CD4-positive, alpha-beta T cell treated with Interleukin-1 beta for 1 hour (primary cell): ENCODE measurements at regions not wholly inside any gene's neighbourhood (a gene's known extent, or its start where the extent isn't known, plus 50 kb on each side); places are given as distances from the start of the nearest gene placed in this dataset.
"Not testable (repeated sequence)": the region's sequence is repeated elsewhere in the genome, so short reads cannot be mapped to it uniquely, and the experiment has no call there.

Experiments
- DNase-seq, 2 donors: peaks; one replicate each; pipeline ENCODE4 v3.0.0-alpha.2; 2020 to 2022

DNA sequence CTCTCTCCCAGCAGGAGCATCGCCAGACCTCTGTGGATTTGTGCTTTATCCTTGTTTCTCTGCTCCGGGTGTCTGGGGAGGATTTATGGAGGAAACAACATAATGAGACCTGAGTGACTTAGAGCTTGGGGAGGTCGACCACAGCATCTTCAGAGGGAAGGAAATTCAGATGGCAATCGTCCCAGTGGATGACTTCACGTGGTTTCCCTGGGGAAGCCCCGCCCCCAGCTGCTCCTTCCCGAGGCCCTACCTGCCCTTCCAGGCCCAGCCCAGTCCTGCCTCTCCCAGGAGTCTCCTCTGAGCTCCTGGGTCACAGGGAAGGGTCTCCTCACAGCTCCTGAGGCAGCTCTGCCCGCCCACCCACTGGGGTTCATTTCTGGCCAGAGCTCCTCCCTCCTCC lies 430.3 kb upstream of the SULF2 start:
- DNase-seq, result no peak

DNA sequence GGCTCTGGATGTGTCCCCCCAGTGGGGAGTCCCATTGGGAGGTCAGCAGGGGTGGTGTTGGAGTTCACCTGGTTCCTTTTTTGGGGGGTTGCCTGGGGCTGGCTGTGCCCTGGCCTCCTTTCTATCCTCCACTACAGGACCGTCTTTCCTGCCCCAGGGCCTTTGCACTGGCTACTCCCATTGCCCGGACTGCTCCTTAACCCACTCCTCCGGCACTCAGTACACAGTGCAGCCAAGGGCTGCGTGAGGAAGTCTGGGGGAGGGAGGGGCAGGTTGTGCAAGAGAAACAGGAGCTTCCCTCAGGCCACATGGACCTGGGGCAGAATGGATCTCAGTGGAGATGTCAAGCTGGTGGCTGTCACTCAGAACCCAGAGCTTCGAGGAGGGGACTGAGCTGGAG lies 429.3 kb upstream of the SULF2 start:
- DNase-seq, result no peak

DNA sequence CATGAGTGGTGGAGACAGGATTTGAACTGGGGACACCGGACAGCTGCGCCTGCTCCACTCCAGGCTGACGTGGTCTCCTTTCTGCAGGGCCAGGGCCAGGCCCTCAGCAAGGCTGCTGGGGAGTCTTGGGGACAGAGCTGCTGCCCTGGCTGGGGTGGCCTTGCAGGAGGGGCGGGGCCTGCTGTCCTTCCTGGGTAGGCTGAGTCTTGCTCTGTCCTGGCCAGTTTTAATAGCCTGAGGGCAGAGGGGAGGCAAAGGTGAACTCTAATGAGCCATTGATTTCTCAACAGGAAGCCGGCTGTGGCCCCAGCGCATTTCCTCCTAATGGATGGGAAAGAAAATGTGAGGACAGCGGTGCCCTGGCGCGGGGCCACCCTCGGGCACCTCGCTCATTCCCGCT lies 428.4 kb upstream of the SULF2 start:
- DNase-seq, result not testable (repeated sequence)

GRCh38 chr20:48212806-48213509 lies 427.7 kb upstream of the SULF2 start:
- no peak for DNase-seq

DNA sequence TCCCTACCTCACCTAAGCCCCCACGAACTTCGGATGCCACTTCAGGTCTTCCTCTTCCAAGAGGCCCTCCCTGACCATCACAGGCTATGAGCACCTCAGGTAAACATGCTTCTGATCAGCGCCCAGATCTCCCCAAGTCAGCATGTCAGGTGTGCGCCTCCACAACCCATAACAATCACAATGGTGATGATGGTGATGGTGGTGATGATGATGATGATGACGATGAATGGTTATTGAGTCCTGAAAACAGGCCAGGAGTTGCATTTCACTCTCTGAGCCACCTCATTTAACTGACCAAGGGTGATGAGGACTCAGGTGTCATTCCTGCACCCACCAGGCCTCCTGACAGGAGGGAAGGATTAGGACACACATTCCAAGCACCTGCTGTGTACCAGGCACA lies 426.6 kb upstream of the SULF2 start:
- DNase-seq, result no peak

DNA sequence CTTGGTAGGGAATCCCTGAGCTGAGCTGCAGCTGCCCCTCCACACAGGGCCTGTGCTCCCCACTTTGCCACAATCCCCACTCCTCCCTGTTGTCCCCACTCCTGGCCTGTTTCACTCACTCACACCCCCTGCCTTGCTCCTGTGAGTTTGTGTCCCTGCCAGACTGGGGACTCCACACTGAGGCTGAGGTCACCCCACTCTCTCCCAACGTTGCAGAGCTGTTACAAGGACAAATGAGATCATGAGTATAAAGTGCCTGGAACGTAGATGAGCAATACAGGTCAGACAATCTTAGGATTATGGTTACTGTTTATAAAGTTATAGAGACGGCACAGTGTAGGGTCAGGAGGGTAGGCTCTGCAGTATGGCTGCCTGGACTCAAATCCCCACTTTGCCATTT lies 426.0 kb upstream of the SULF2 start:
- no peak for DNase-seq

GRCh38 chr20:48210111-48211027 lies 425.1 kb upstream of the SULF2 start:
- DNase-seq, result no peak

- no peak for DNase-seq
Observed at GRCh38 chr20:48209102-48209501, 423.8 kb upstream of the SULF2 start.

GRCh38 chr20:48208176-48208575 lies 422.9 kb upstream of the SULF2 start:
- DNase-seq, result no peak

- no peak for DNase-seq
Observed at GRCh38 chr20:48207505-48207904, 422.2 kb upstream of the SULF2 start.

GRCh38 chr20:48205786-48206185 lies 420.5 kb upstream of the SULF2 start:
- no peak for DNase-seq

GRCh38 chr20:48205281-48205782 lies 420.1 kb upstream of the SULF2 start:
- no peak for DNase-seq

DNA sequence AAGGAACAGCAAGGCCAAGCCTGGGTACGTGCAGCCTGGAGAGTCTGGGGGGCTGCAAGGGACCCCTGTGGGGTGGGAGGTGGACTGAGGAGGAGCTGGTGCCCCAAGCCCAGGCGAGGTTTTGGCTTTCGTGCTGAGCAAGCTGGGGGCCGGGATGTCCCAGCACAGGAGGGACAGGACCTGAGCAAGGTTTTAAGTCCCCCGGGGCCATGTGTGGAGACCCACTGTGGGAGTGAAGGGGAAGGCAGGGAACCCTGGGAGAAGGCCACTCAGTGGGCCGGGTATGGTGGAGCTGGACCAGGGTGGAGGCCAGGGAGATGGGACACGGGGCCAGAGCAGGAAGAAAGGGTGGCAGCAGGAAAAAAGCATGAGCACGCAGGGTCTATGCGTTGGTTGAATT lies 419.2 kb upstream of the SULF2 start:
- DNase-seq, result no peak

- no peak for DNase-seq
Observed at GRCh38 chr20:48203252-48203651, 418.0 kb upstream of the SULF2 start.

GRCh38 chr20:48202334-48203113 lies 417.2 kb upstream of the SULF2 start:
- no peak for DNase-seq

DNA sequence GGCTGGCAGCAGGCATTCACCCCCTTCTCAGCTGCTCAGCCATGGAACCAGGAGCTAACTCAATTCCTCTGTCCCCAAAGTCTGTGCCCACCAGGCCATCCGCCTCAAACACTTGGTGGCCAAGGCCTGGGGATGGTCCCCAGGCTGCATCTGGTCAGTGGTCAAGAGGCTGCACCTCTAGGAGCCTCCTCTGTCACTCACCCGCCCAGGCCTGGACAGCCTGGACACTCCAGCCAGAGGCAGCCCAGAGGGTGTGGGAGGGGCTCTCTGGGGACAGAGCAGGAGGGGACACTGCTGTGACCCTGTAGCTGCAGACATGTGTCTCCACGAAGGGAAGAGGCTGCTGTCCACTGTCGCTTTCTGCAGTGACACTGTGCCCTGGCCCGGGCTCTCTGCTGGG lies 416.6 kb upstream of the SULF2 start:
- no peak for DNase-seq

DNA sequence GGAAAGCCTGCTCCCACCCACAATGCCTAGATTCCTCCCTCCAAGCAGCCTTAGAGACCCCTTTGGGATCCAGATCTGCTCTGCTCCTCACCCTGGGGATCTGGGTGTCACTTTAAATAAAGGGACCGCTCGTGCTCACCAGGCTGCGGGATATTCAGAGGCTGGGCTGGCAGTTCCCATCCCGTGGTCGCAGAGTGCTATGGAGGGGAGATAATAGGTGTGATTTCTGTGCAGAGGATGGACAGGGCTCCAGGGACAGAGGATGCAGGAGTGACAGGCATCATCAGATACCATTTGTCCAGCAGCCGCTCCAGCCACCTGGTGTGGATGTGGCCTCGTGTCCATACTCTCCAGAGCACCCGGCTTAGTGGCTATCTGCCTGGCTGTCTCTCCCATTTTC lies 415.9 kb upstream of the SULF2 start:
- no peak for DNase-seq

- DNase-seq, result no peak
Observed at GRCh38 chr20:48198929-48199451, 413.7 kb upstream of the SULF2 start.

GRCh38 chr20:48197066-48197465 lies 411.8 kb upstream of the SULF2 start:
- no peak for DNase-seq

DNA sequence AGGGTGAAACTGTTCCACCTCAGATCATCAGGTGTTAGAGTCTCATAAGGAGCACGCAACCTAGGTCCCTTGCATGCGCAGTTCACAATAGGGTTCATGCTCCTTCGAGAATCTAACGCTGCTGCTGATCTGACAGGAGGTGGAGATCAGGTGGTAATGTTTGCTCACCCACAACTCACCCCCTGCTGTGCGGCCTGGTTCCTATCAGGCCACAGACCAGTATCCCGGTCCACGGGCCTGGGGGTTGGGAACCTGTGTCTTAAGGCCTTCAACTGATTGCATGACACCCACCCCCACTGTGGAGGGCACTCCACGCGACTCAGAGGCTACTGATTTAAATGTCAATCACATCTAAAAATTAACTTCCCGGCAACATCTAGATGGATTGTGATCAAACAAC lies 411.2 kb upstream of the SULF2 start:
- DNase-seq, result no peak

DNA sequence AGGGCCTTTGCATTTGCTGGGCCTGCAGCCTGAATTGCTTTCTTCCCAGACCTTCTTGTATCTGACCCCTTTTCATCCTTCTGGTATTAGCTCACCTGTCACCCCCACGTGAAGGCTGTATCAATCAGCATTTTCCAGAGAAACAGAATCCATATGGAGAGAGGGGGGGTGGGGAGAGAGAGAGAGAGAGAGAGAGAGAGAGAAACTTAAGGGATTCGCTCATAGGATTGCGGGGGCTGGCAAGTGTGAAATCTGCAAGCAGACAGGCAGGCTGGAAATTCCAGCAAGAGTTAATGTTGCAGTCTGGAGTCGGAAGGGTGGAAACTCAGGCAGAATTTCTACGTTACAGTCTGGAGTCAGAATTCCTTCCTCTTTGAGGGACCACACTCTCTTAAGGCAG lies 410.7 kb upstream of the SULF2 start:
- no peak for DNase-seq

GRCh38 chr20:48195121-48195870 lies 410.0 kb upstream of the SULF2 start:
- no peak for DNase-seq
